NCI-H82 treated with DMSO at 0.1 percent for 48 hours (cell line): ENCODE measurements at regions not wholly inside any gene's neighbourhood (a gene's known extent, or its start where the extent isn't known, plus 50 kb on each side); places are given as distances from the start of the nearest gene placed in this dataset.
"Not testable (repeated sequence)": the region's sequence is repeated elsewhere in the genome, so short reads cannot be mapped to it uniquely, and the experiment has no call there.

Source experiments
- DNase-seq: peaks from one replicate; lab custom pipeline; 2025; ENCODE audit not compliant: unreplicated experiment; lab: John Stamatoyannopoulos, UW

- no peak for DNase-seq
These were observed 50.9 kb upstream of the OSTN start for GRCh38 chr3:191148131-191148530.

GRCh38 chr3:191143224-191143623, 55.8 kb upstream of the OSTN start:
- DNase-seq: no peak

GRCh38 chr3:191141728-191142127, 57.3 kb upstream of the OSTN start:
- DNase-seq: no peak

- DNase-seq: no peak
These were observed 59.3 kb upstream of the OSTN start for GRCh38 chr3:191139736-191140135.

- no peak for DNase-seq
These were observed 60.1 kb upstream of the OSTN start for GRCh38 chr3:191138937-191139336.

GRCh38 chr3:191137708-191138107, 61.3 kb upstream of the OSTN start:
- no peak for DNase-seq

- DNase-seq: no peak
These were observed 62.7 kb upstream of the OSTN start for GRCh38 chr3:191136347-191136746.

GRCh38 chr3:191135175-191135574, 63.9 kb upstream of the OSTN start:
- DNase-seq: no peak

- no peak for DNase-seq
These were observed 65.7 kb upstream of the OSTN start for GRCh38 chr3:191133359-191133758.

- no peak for DNase-seq
These were observed 67.7 kb upstream of the OSTN start for GRCh38 chr3:191131305-191131704.

- DNase-seq: not testable (repeated sequence)
These were observed 74.2 kb upstream of the OSTN start for GRCh38 chr3:191124891-191125290.

- peak; percentile 42 for DNase-seq
These were observed 75.1 kb upstream of the OSTN start for GRCh38 chr3:191123946-191124345.

- no peak for DNase-seq
These were observed 75.8 kb upstream of the OSTN start for GRCh38 chr3:191123231-191123630.

- DNase-seq: no peak
These were observed 78.4 kb upstream of the OSTN start for GRCh38 chr3:191120447-191121298.

- no peak for DNase-seq
These were observed 79.4 kb upstream of the OSTN start for GRCh38 chr3:191119415-191120295.

GRCh38 chr3:191111722-191112121, 87.3 kb upstream of the OSTN start:
- no peak for DNase-seq

GRCh38 chr3:191105418-191105817, 93.6 kb upstream of the OSTN start:
- DNase-seq: no peak

GRCh38 chr3:191100516-191100915, 98.5 kb upstream of the OSTN start:
- DNase-seq: no peak

GRCh38 chr3:191094057-191094845, 104.8 kb upstream of the OSTN start:
- no peak for DNase-seq

GRCh38 chr3:191087391-191087790, 111.7 kb upstream of the OSTN start:
- no peak for DNase-seq

GRCh38 chr3:191085091-191085490, 114.0 kb upstream of the OSTN start:
- DNase-seq: no peak
